Naive thymus-derived CD8-positive, alpha-beta T cell (primary cell): ENCODE measurements at regions not wholly inside any gene's neighbourhood (a gene's known extent, or its start where the extent isn't known, plus 50 kb on each side); places are given as distances from the start of the nearest gene placed in this dataset.
"Not testable (repeated sequence)": the region's sequence is repeated elsewhere in the genome, so short reads cannot be mapped to it uniquely, and the experiment has no call there.

Experiments
- ATAC-seq, 2 donors: fragments of 150-1000 bp; cut with Tn5 transposase in 1 of 2; sonication (Bioruptor Pico), chemical (Tn5 transposase) in 1 of 2; 1 replicate in 1 of 2; 2 replicates in 1 of 2; pipeline ENCODE4 v1.10.0; 2021; ENCODE audit warnings: mild to moderate bottlenecking in 2 of 2, moderate library complexity in 2 of 2
- POLR2A ChIA-PET: fragments of 350-600 bp; sonication (Branson Sonifier 250); formaldehyde crosslinking; loops from one replicate; lab custom pipeline; 2021; ENCODE audit warnings: antibody characterized with exemption; lab: Charles Lee
- DNase-seq, 10 donors: peaks; one replicate each; pipeline versions ENCODE4 v3.0.0 to v3.0.0-alpha.2; 2020 to 2022
- H3K27ac Mint-ChIP-seq, 10 donors: one replicate each; pipeline ENCODE4 v1.8.0; 2020 to 2022; ENCODE audit warnings: mild to moderate bottlenecking in 10 of 10, mixed read lengths in 10 of 10, moderate library complexity in 4 of 10, inconsistent platforms in 1 of 10
- H3K27me3 Mint-ChIP-seq, 5 donors: one replicate each; pipeline ENCODE4 v1.8.0; 2021 to 2022; ENCODE audit warnings: mixed read lengths in 5 of 5
- H3K36me3 Mint-ChIP-seq, 3 donors: one replicate each; pipeline ENCODE4 v1.8.0; 2020 to 2022; ENCODE audit warnings: mixed read lengths in 3 of 3, mild to moderate bottlenecking in 2 of 3, inconsistent platforms in 1 of 3
- H3K4me1 Mint-ChIP-seq, 4 donors: one replicate each; pipeline ENCODE4 v1.8.0; 2021 to 2022; ENCODE audit warnings: mixed read lengths in 4 of 4
- H3K4me3 Mint-ChIP-seq, 10 donors: one replicate each; pipeline ENCODE4 v1.8.0; 2020 to 2022; ENCODE audit warnings: mild to moderate bottlenecking in 10 of 10, mixed read lengths in 10 of 10, moderate library complexity in 6 of 10, inconsistent platforms in 1 of 10
- H3K9me3 Mint-ChIP-seq, 9 donors: one replicate each; pipeline ENCODE4 v1.8.0; 2020 to 2022; ENCODE audit warnings: mixed read lengths in 9 of 9, mild to moderate bottlenecking in 3 of 9, inconsistent platforms in 1 of 9, moderate library complexity in 1 of 9

- POLR2A ChIA-PET, H3K9me3 Mint-ChIP-seq, H3K36me3 Mint-ChIP-seq, H3K27ac Mint-ChIP-seq, H3K4me3 Mint-ChIP-seq, H3K27me3 Mint-ChIP-seq, ATAC-seq, DNase-seq, H3K4me1 Mint-ChIP-seq: not testable (repeated sequence)
These were observed 217.8 kb upstream of the EPHA7 start for GRCh38 chr6:93636987-93637664.

GRCh38 chr6:93624408-93624807, 205.0 kb upstream of the EPHA7 start:
- no peak for DNase-seq
- Mint-ChIP-seq H3K27ac (no peak overlapping the region), H3K4me1 (no peaks in the 10 kb centered on the region), H3K27me3 (no peaks in the 10 kb centered on the region), H3K9me3 (peaks cover 0 to 19% (median 3%) of the 10 kb centered on the region in 9 donors), H3K36me3 (no peaks in the 10 kb centered on the region), H3K4me3 (no peak overlapping the region)
- no peak for ATAC-seq
- POLR2A ChIA-PET: no interaction called here

- POLR2A ChIA-PET: no interaction called here
- no peak for ATAC-seq
- Mint-ChIP-seq H3K36me3 (no peaks in the 10 kb centered on the region), H3K27me3 (no peaks in the 10 kb centered on the region), H3K4me3 (no peak overlapping the region), H3K4me1 (no peaks in the 10 kb centered on the region), H3K27ac (no peak overlapping the region), H3K9me3 (peaks cover 0 to 9% (median 3%) of the 10 kb centered on the region in 9 donors)
- no peak for DNase-seq
These were observed 202.1 kb upstream of the EPHA7 start for GRCh38 chr6:93621442-93621841.

- H3K4me3 Mint-ChIP-seq: no peak overlapping the region
- POLR2A ChIA-PET: no interaction called here
- H3K27ac Mint-ChIP-seq: no peak overlapping the region
- no peak for DNase-seq
- H3K36me3 Mint-ChIP-seq: no peaks in the 10 kb centered on the region
- ATAC-seq: no peak
- H3K27me3 Mint-ChIP-seq: no peaks in the 10 kb centered on the region
- no peaks in the 10 kb centered on the region for H3K4me1 Mint-ChIP-seq
- peaks cover 0 to 2% (median 0%) of the 10 kb centered on the region in 9 donors for H3K9me3 Mint-ChIP-seq
These were observed 185.6 kb upstream of the EPHA7 start for GRCh38 chr6:93604951-93605350.

GRCh38 chr6:93592417-93592816, 173.1 kb upstream of the EPHA7 start:
- Mint-ChIP-seq H3K27ac (no peak overlapping the region), H3K4me1 (no peaks in the 10 kb centered on the region), H3K27me3 (no peaks in the 10 kb centered on the region), H3K9me3 (peaks cover 0 to 7% (median 0%) of the 10 kb centered on the region in 9 donors), H3K36me3 (no peaks in the 10 kb centered on the region), H3K4me3 (no peak overlapping the region)
- no peak for ATAC-seq
- POLR2A ChIA-PET: no interaction called here
- no peak for DNase-seq

- no peaks in the 10 kb centered on the region for H3K27me3 Mint-ChIP-seq
- DNase-seq: no peak
- POLR2A ChIA-PET: no interaction called here
- H3K4me1 Mint-ChIP-seq: no peaks in the 10 kb centered on the region
- peaks cover 0 to 13% (median 3%) of the 10 kb centered on the region in 9 donors for H3K9me3 Mint-ChIP-seq
- no peak overlapping the region for H3K4me3 Mint-ChIP-seq
- H3K36me3 Mint-ChIP-seq: no peaks in the 10 kb centered on the region
- no peak overlapping the region for H3K27ac Mint-ChIP-seq
- ATAC-seq: no peak
These were observed 166.9 kb upstream of the EPHA7 start for GRCh38 chr6:93586306-93586705.

GRCh38 chr6:93584300-93584699, 164.9 kb upstream of the EPHA7 start:
- no peaks in the 10 kb centered on the region for H3K27me3 Mint-ChIP-seq
- no peaks in the 10 kb centered on the region for H3K4me1 Mint-ChIP-seq
- no peak overlapping the region for H3K4me3 Mint-ChIP-seq
- ATAC-seq: no peak
- H3K36me3 Mint-ChIP-seq: no peaks in the 10 kb centered on the region
- peaks cover 0 to 13% (median 2%) of the 10 kb centered on the region in 9 donors for H3K9me3 Mint-ChIP-seq
- H3K27ac Mint-ChIP-seq: no peak overlapping the region
- POLR2A ChIA-PET: no interaction called here
- no peak for DNase-seq

- Mint-ChIP-seq H3K36me3 (no peaks in the 10 kb centered on the region), H3K27ac (no peak overlapping the region), H3K4me3 (no peak overlapping the region), H3K9me3 (peaks cover 0 to 12% (median 0%) of the 10 kb centered on the region in 9 donors), H3K27me3 (no peaks in the 10 kb centered on the region), H3K4me1 (no peaks in the 10 kb centered on the region)
- POLR2A ChIA-PET: no interaction called here
- DNase-seq (no peak), ATAC-seq (no peak)
These were observed 162.0 kb upstream of the EPHA7 start for GRCh38 chr6:93581371-93581770.

- H3K4me1 Mint-ChIP-seq: no peaks in the 10 kb centered on the region
- no peaks in the 10 kb centered on the region for H3K36me3 Mint-ChIP-seq
- no peak overlapping the region for H3K27ac Mint-ChIP-seq
- H3K4me3 Mint-ChIP-seq: no peak overlapping the region
- no peaks in the 10 kb centered on the region for H3K27me3 Mint-ChIP-seq
- no peak for ATAC-seq
- POLR2A ChIA-PET: no interaction called here
- no peak for DNase-seq
- peaks cover 0 to 3% (median 0%) of the 10 kb centered on the region in 9 donors for H3K9me3 Mint-ChIP-seq
These were observed 161.1 kb upstream of the EPHA7 start for GRCh38 chr6:93580446-93580845.

- Mint-ChIP-seq H3K36me3 (no peaks in the 10 kb centered on the region), H3K4me1 (no peaks in the 10 kb centered on the region), H3K9me3 (peaks cover 0 to 5% (median 0%) of the 10 kb centered on the region in 9 donors), H3K4me3 (no peak overlapping the region), H3K27me3 (no peaks in the 10 kb centered on the region), H3K27ac (no peak overlapping the region)
- POLR2A ChIA-PET: no interaction called here
- no peak for ATAC-seq
- DNase-seq: no peak
These were observed 156.3 kb upstream of the EPHA7 start for GRCh38 chr6:93575495-93576267.

- Mint-ChIP-seq H3K4me1 (no peaks in the 10 kb centered on the region), H3K9me3 (peaks cover 0 to 5% (median 0%) of the 10 kb centered on the region in 9 donors), H3K27me3 (no peaks in the 10 kb centered on the region), H3K36me3 (no peaks in the 10 kb centered on the region), H3K27ac (no peak overlapping the region), H3K4me3 (no peak overlapping the region)
- no peak for ATAC-seq
- POLR2A ChIA-PET: no interaction called here
- DNase-seq: no peak
These were observed 154.9 kb upstream of the EPHA7 start for GRCh38 chr6:93574299-93574698.

GRCh38 chr6:93571346-93571745, 152.0 kb upstream of the EPHA7 start:
- POLR2A ChIA-PET: no interaction called here
- Mint-ChIP-seq H3K36me3 (no peaks in the 10 kb centered on the region), H3K4me3 (no peak overlapping the region), H3K4me1 (no peaks in the 10 kb centered on the region), H3K27ac (no peak overlapping the region), H3K27me3 (no peaks in the 10 kb centered on the region), H3K9me3 (peaks cover 0 to 5% (median 0%) of the 10 kb centered on the region in 9 donors)
- DNase-seq: no peak
- ATAC-seq: no peak

- no peak for DNase-seq
- no peak overlapping the region for H3K27ac Mint-ChIP-seq
- no peaks in the 10 kb centered on the region for H3K27me3 Mint-ChIP-seq
- POLR2A ChIA-PET: no interaction called here
- H3K4me1 Mint-ChIP-seq: no peaks in the 10 kb centered on the region
- peaks cover 0 to 7% (median 2%) of the 10 kb centered on the region in 9 donors for H3K9me3 Mint-ChIP-seq
- no peaks in the 10 kb centered on the region for H3K36me3 Mint-ChIP-seq
- no peak overlapping the region for H3K4me3 Mint-ChIP-seq
- no peak for ATAC-seq
These were observed 148.8 kb upstream of the EPHA7 start for GRCh38 chr6:93568169-93568568.
